Trophoblast cell (in vitro differentiated cells and primary cell): ENCODE measurements at regions not wholly inside any gene's neighbourhood (a gene's known extent, or its start where the extent isn't known, plus 50 kb on each side); places are given as distances from the start of the nearest gene placed in this dataset.
"Not testable (repeated sequence)": the region's sequence is repeated elsewhere in the genome, so short reads cannot be mapped to it uniquely, and the experiment has no call there.

Source experiments
- DNase-seq, 2 donors: peaks; one replicate each; pipeline ENCODE4 v3.0.0-alpha.2; 2016
- H2AFZ ChIP-seq: 2 replicates; pipeline ENCODE4 v1.6.1; 2013; ENCODE audit warnings: low read length, moderate library complexity, mild to moderate bottlenecking; ENCODE audit not compliant: insufficient read depth, poor library complexity
- H2AK5ac ChIP-seq: 2 replicates; pipeline ENCODE4 v1.6.1; 2013; ENCODE audit warnings: mild to moderate bottlenecking, low read length
- H2BK120ac ChIP-seq: 2 replicates; pipeline ENCODE4 v1.6.1; 2013; ENCODE audit warnings: low read length, mild to moderate bottlenecking, moderate library complexity; ENCODE audit not compliant: insufficient read depth, poor library complexity
- H2BK12ac ChIP-seq: 2 replicates; pipeline ENCODE4 v1.6.1; 2013; ENCODE audit warnings: mild to moderate bottlenecking, low read length, moderate library complexity
- H2BK5ac ChIP-seq: 2 replicates; pipeline ENCODE4 v1.6.1; 2013; ENCODE audit warnings: low read length, low read depth, moderate library complexity, mild to moderate bottlenecking; ENCODE audit not compliant: poor library complexity
- H3K14ac ChIP-seq: 2 replicates; pipeline ENCODE4 v1.6.1; 2013; ENCODE audit warnings: mild to moderate bottlenecking, low read length
- H3K18ac ChIP-seq: 2 replicates; pipeline ENCODE4 v1.6.1; 2013; ENCODE audit warnings: mild to moderate bottlenecking, low read length
- H3K23ac ChIP-seq: 2 replicates; pipeline ENCODE4 v1.6.1; 2013; ENCODE audit warnings: low read length
- H3K27ac ChIP-seq: 2 replicates; pipeline ENCODE4 v1.5.1; 2013; ENCODE audit warnings: low read depth, mild to moderate bottlenecking, inconsistent platforms, low read length, moderate library complexity
- H3K27me3 ChIP-seq: 2 replicates; pipeline ENCODE4 v1.6.1; 2013; ENCODE audit warnings: inconsistent platforms, mild to moderate bottlenecking, low read length, moderate library complexity; ENCODE audit not compliant: insufficient read depth
- H3K36me3 ChIP-seq, 2 experiments: 1 replicate in 1 of 2; 2 replicates in 1 of 2; pipeline ENCODE4 v1.6.1; 2013; ENCODE audit warnings: low read length in 2 of 2, mild to moderate bottlenecking in 2 of 2, moderate library complexity in 1 of 2; ENCODE audit not compliant: insufficient read depth in 2 of 2, control insufficient read depth in 1 of 2
- H3K4ac ChIP-seq: 2 replicates; pipeline ENCODE4 v1.6.1; 2013; ENCODE audit warnings: low read depth, mild to moderate bottlenecking, low read length, moderate library complexity
- H3K4me1 ChIP-seq, 2 experiments: 1 replicate in 1 of 2; 2 replicates in 1 of 2; pipeline ENCODE4 v1.6.1; 2013; ENCODE audit warnings: low read length in 2 of 2, mild to moderate bottlenecking in 2 of 2, moderate library complexity in 1 of 2; ENCODE audit not compliant: insufficient read depth in 2 of 2, control insufficient read depth in 1 of 2
- H3K4me2 ChIP-seq: 2 replicates; pipeline ENCODE4 v1.6.1; 2013; ENCODE audit warnings: inconsistent platforms, mild to moderate bottlenecking, low read length, moderate library complexity
- H3K4me3 ChIP-seq: 2 replicates; pipeline ENCODE4 v1.5.1; 2013; ENCODE audit warnings: mild to moderate bottlenecking, low read depth, low read length, inconsistent platforms
- H3K79me1 ChIP-seq: one replicate; pipeline ENCODE4 v1.6.1; 2013; ENCODE audit warnings: low read length
- H3K79me2 ChIP-seq: 2 replicates; pipeline ENCODE4 v1.6.1; 2013; ENCODE audit warnings: low read length, mild to moderate bottlenecking; ENCODE audit not compliant: control insufficient read depth, insufficient read depth, poor library complexity
- H3K9ac ChIP-seq: 2 replicates; pipeline ENCODE4 v1.6.1; 2013; ENCODE audit warnings: mild to moderate bottlenecking, low read length
- H3K9me3 ChIP-seq: 2 replicates; pipeline ENCODE4 v1.6.1; 2013; ENCODE audit warnings: low read depth, mild to moderate bottlenecking, control low read depth, inconsistent platforms, low read length; ENCODE audit not compliant: insufficient read depth
- H4K12ac ChIP-seq: 2 replicates; pipeline ENCODE4 v1.6.1; 2013; ENCODE audit warnings: low read depth, mild to moderate bottlenecking, low read length, moderate library complexity
- H4K8ac ChIP-seq: 2 replicates; pipeline ENCODE4 v1.6.1; 2013; ENCODE audit warnings: low read depth, mild to moderate bottlenecking, low read length, moderate library complexity
- H4K91ac ChIP-seq: one replicate; pipeline ENCODE4 v1.6.1; 2013; ENCODE audit warnings: low read depth, mild to moderate bottlenecking, low read length, moderate library complexity
- WGBS: extraction: QIAGEN DNeasy Blood & Tissue Kit; methylation state at CpG from one replicate; pipeline ENCODE4 v1.1.7; 2013; ENCODE audit warnings: missing lambda C conversion rate; ENCODE audit not compliant: insufficient read length, insufficient coverage; ENCODE audit errors: extremely low coverage; 5-methylcytosine and 5-hydroxymethylcytosine counted together

GRCh38 chr6:144957236-144957937 lies 672.3 kb downstream of the UTRN start:
- no peak overlapping the region for H2BK5ac ChIP-seq
- H3K27ac ChIP-seq: no peak overlapping the region
- no peak overlapping the region for H3K23ac ChIP-seq
- H3K4me1 ChIP-seq: peaks cover 7 to 9% of the 10 kb centered on the region in 2 experiments
- H4K91ac ChIP-seq: no peak overlapping the region
- H2BK120ac ChIP-seq: no peak overlapping the region
- H3K18ac ChIP-seq: no peak overlapping the region
- H2AFZ ChIP-seq: no peak overlapping the region
- H3K9me3 ChIP-seq: no peaks in the 10 kb centered on the region
- no CpG with 5 or more reads among the region's 1 CpG for WGBS
- no peak overlapping the region for H3K4ac ChIP-seq
- no peak overlapping the region for H3K4me2 ChIP-seq
- peak; percentile 10 to 31 for DNase-seq
- H2BK12ac ChIP-seq: no peak overlapping the region
- no peak overlapping the region for H3K4me3 ChIP-seq
- no peak overlapping the region for H4K12ac ChIP-seq
- H3K9ac ChIP-seq: no peak overlapping the region
- peaks cover 7% of the 10 kb centered on the region for H3K79me1 ChIP-seq
- H3K27me3 ChIP-seq: no peaks in the 10 kb centered on the region
- no peaks in the 10 kb centered on the region for H3K36me3 ChIP-seq
- H3K79me2 ChIP-seq: no peaks in the 10 kb centered on the region
- H3K14ac ChIP-seq: no peak overlapping the region
- H2AK5ac ChIP-seq: no peak overlapping the region
- no peak overlapping the region for H4K8ac ChIP-seq

- no peak overlapping the region for H4K12ac ChIP-seq
- H2BK120ac ChIP-seq: no peak overlapping the region
- no peak for DNase-seq
- no peak overlapping the region for H3K9ac ChIP-seq
- no peak overlapping the region for H4K91ac ChIP-seq
- no peak overlapping the region for H2AFZ ChIP-seq
- WGBS: no CpG with 5 or more reads among the region's 3 CpGs
- peak overlapping the region; percentile 61 for H3K23ac ChIP-seq
- no peak overlapping the region for H2BK5ac ChIP-seq
- no peaks in the 10 kb centered on the region for H3K27me3 ChIP-seq
- H2AK5ac ChIP-seq: no peak overlapping the region
- H3K4me2 ChIP-seq: no peak overlapping the region
- no peaks in the 10 kb centered on the region for H3K9me3 ChIP-seq
- no peak overlapping the region for H2BK12ac ChIP-seq
- no peaks in the 10 kb centered on the region for H3K36me3 ChIP-seq
- no peaks in the 10 kb centered on the region for H3K79me1 ChIP-seq
- H4K8ac ChIP-seq: no peak overlapping the region
- H3K14ac ChIP-seq: no peak overlapping the region
- no peak overlapping the region for H3K4me3 ChIP-seq
- no peak overlapping the region for H3K27ac ChIP-seq
- no peaks in the 10 kb centered on the region for H3K4me1 ChIP-seq
- no peak overlapping the region for H3K4ac ChIP-seq
- H3K79me2 ChIP-seq: no peaks in the 10 kb centered on the region
- no peak overlapping the region for H3K18ac ChIP-seq
Measured at GRCh38 chr6:144969154-144969553, 684.0 kb downstream of the UTRN start.

GRCh38 chr6:144969602-144970272 lies 684.6 kb downstream of the UTRN start:
- no CpG with 5 or more reads among the region's 6 CpGs for WGBS
- no peak overlapping the region for H2BK5ac ChIP-seq
- no peak overlapping the region for H3K4me2 ChIP-seq
- no peaks in the 10 kb centered on the region for H3K27me3 ChIP-seq
- H2AK5ac ChIP-seq: no peak overlapping the region
- no peak overlapping the region for H4K12ac ChIP-seq
- no peak overlapping the region for H2AFZ ChIP-seq
- H3K79me2 ChIP-seq: no peaks in the 10 kb centered on the region
- H3K4me3 ChIP-seq: no peak overlapping the region
- H3K9ac ChIP-seq: no peak overlapping the region
- H2BK120ac ChIP-seq: no peak overlapping the region
- H3K9me3 ChIP-seq: no peaks in the 10 kb centered on the region
- H3K23ac ChIP-seq: peak overlapping the region; percentile 61
- no peak for DNase-seq
- H2BK12ac ChIP-seq: no peak overlapping the region
- H3K79me1 ChIP-seq: no peaks in the 10 kb centered on the region
- H3K18ac ChIP-seq: no peak overlapping the region
- no peak overlapping the region for H3K27ac ChIP-seq
- H3K4ac ChIP-seq: no peak overlapping the region
- H3K36me3 ChIP-seq: no peaks in the 10 kb centered on the region
- H4K8ac ChIP-seq: no peak overlapping the region
- H4K91ac ChIP-seq: no peak overlapping the region
- no peak overlapping the region for H3K14ac ChIP-seq
- H3K4me1 ChIP-seq: no peaks in the 10 kb centered on the region

- not testable (repeated sequence) for H3K18ac ChIP-seq
Measured at GRCh38 chr6:144977250-144977864, 692.2 kb downstream of the UTRN start.

More at GRCh38 chr6:144977250-144977864, 692.2 kb downstream of the UTRN start:
- not testable (repeated sequence) for H3K27me3 ChIP-seq, H3K79me2 ChIP-seq, H2BK12ac ChIP-seq, H3K79me1 ChIP-seq, H3K23ac ChIP-seq, H3K27ac ChIP-seq, H3K4me3 ChIP-seq, H2BK5ac ChIP-seq, H3K4ac ChIP-seq, H3K9ac ChIP-seq, H3K36me3 ChIP-seq, DNase-seq, H3K9me3 ChIP-seq, H4K12ac ChIP-seq, H2AK5ac ChIP-seq, H3K4me1 ChIP-seq
- peak overlapping the region; percentile 59 for H2AFZ ChIP-seq
- peak overlapping the region; percentile 58 for H4K91ac ChIP-seq
- H4K8ac ChIP-seq: peak overlapping the region; percentile 78
- no CpG with 5 or more reads among the region's 8 CpGs for WGBS
- H3K4me2 ChIP-seq: peak overlapping the region; percentile 21
- H2BK120ac ChIP-seq: peak overlapping the region; percentile 53
- H3K14ac ChIP-seq: peak overlapping the region; percentile 64
